ENCODE measurements at regions not wholly inside any gene's neighbourhood (a gene's known extent, or its start where the extent isn't known, plus 50 kb on each side); places are given as distances from the start of the nearest gene placed in this dataset.

- no peak for ATAC-seq
These were observed 134.5 kb upstream of the CCDC68 start for GRCh38 chr18:55093808-55094207.

More at GRCh38 chr18:55093808-55094207, 134.5 kb upstream of the CCDC68 start:
- H3K4me3 ChIP-seq: no peak overlapping the region
- no peaks in the 10 kb centered on the region for H3K79me2 ChIP-seq (replicated peaks; ENCODE audit: insufficient read depth)
- no peak overlapping the region for H2AFZ ChIP-seq
- Mint-ChIP-seq H3K4me1 (peaks cover 9% of the 10 kb centered on the region), H3K27ac (no peak overlapping the region), H3K4me3 (no peak overlapping the region), H3K36me3 (ENCODE audit: low read depth) (no peaks in the 10 kb centered on the region), H3K9me3 (no peaks in the 10 kb centered on the region), H3K27me3 (ENCODE audit: insufficient read depth, low read depth, poor library complexity) (no peaks in the 10 kb centered on the region)
- peaks cover 9% of the 10 kb centered on the region; the same call in 1 of the 2 replicates for H3K9me2 ChIP-seq (ENCODE audit: insufficient read depth)
- no peaks in the 10 kb centered on the region for H3K36me3 ChIP-seq (ENCODE audit: insufficient read depth)
- H3F3A ChIP-seq (replicated peaks; ENCODE audit: low read depth): no peaks in the 10 kb centered on the region
- no peaks in the 10 kb centered on the region for H4K20me1 ChIP-seq (replicated peaks; ENCODE audit: insufficient read depth)
- no peak overlapping the region for H3K4me2 ChIP-seq
- no peak overlapping the region for H3K27ac ChIP-seq (ENCODE audit: low read depth)
- DNase-seq (ENCODE audit: low spot score): no peak
- H3K4me1 ChIP-seq (ENCODE audit: insufficient read depth): no peaks in the 10 kb centered on the region
- no peak for TF ChIP-seq ZNF114 (CRISPR knock-in tag; IDR thresholded peaks at IDR 0.05)
- TF ChIP-seq STAT1 (IDR thresholded peaks at IDR 0.05; ENCODE audit: unreplicated experiment): no peak
- TF ChIP-seq EZH2 (IDR thresholded peaks at IDR 0.05; ENCODE audit: low read depth, unreplicated experiment): no peak
- TF ChIP-seq ETS1 (IDR thresholded peaks at IDR 0.05): no peak
- TF ChIP-seq ZNF462 (CRISPR knock-in tag; IDR thresholded peaks at IDR 0.05): no peak
- no peak for TF ChIP-seq CTCF (conservative IDR thresholded peaks at IDR 0.05; ENCODE audit: low read depth in 2 of 2)
- no peak for TF ChIP-seq EZH2phosphoT487 (IDR thresholded peaks at IDR 0.05; ENCODE audit: unreplicated experiment)
- TF ChIP-seq REST (IDR thresholded peaks at IDR 0.05; ENCODE audit: unreplicated experiment): no peak
- TF ChIP-seq POLR2AphosphoS5 (IDR thresholded peaks at IDR 0.05; ENCODE audit: low read depth): no peak
- no peak for TF ChIP-seq JUNB (IDR thresholded peaks at IDR 0.05; ENCODE audit: unreplicated experiment)
- no peak for TF ChIP-seq ZNF331 (CRISPR knock-in tag; IDR thresholded peaks at IDR 0.05; ENCODE audit: low read depth)
- no peak for TF ChIP-seq CREB1 (CRISPR knock-in tag; IDR thresholded peaks at IDR 0.05; ENCODE audit: low read depth)
- TF ChIP-seq NANOG (IDR thresholded peaks at IDR 0.05; ENCODE audit: borderline replicate concordance): no peak
- H3K27me3 ChIP-seq (ENCODE audit: insufficient read depth): no peaks in the 10 kb centered on the region
